ENCODE measurements at regions not wholly inside any gene's neighbourhood (a gene's known extent, or its start where the extent isn't known, plus 50 kb on each side); places are given as distances from the start of the nearest gene placed in this dataset.

- no peak overlapping the region for H3K27ac ChIP-seq
- H3K36me3 ChIP-seq, result no peaks in the 10 kb centered on the region
- no peaks in the 10 kb centered on the region for H3K27me3 ChIP-seq
- TF ChIP-seq, protein P1, sequence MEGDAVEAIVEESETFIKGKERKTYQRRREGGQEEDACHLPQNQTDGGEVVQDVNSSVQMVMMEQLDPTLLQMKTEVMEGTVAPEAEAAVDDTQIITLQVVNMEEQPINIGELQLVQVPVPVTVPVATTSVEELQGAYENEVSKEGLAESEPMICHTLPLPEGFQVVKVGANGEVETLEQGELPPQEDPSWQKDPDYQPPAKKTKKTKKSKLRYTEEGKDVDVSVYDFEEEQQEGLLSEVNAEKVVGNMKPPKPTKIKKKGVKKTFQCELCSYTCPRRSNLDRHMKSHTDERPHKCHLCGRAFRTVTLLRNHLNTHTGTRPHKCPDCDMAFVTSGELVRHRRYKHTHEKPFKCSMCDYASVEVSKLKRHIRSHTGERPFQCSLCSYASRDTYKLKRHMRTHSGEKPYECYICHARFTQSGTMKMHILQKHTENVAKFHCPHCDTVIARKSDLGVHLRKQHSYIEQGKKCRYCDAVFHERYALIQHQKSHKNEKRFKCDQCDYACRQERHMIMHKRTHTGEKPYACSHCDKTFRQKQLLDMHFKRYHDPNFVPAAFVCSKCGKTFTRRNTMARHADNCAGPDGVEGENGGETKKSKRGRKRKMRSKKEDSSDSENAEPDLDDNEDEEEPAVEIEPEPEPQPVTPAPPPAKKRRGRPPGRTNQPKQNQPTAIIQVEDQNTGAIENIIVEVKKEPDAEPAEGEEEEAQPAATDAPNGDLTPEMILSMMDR (IDR thresholded peaks at IDR 0.05), result no peak
- no peaks in the 10 kb centered on the region for H3K4me1 ChIP-seq
- no peak overlapping the region for H3K4me3 ChIP-seq
- no peaks in the 10 kb centered on the region for H3K9me3 ChIP-seq
- DNase-seq, result no peak
- intact Hi-C loops (cut with DNase I; ENCODE audit: low total_unique reads), result no loop called here
Measured at GRCh38 chr3:74080056-74080461, 455.3 kb upstream of the PDZRN3 start.

- Histone ChIP-seq H3K36me3 (no peaks in the 10 kb centered on the region), H3K4me1 (no peaks in the 10 kb centered on the region), H3K27ac (no peak overlapping the region), H3K27me3 (no peaks in the 10 kb centered on the region), H3K9me3 (no peaks in the 10 kb centered on the region), H3K4me3 (no peak overlapping the region)
- intact Hi-C loops (cut with DNase I; ENCODE audit: low total_unique reads), result no loop called here
- TF ChIP-seq, protein P1 (IDR thresholded peaks at IDR 0.05), result no peak
- DNase-seq, result no peak
Measured at GRCh38 chr3:74075241-74075640, 450.5 kb upstream of the PDZRN3 start.

- Histone ChIP-seq H3K9me3 (no peaks in the 10 kb centered on the region), H3K4me3 (no peak overlapping the region), H3K36me3 (no peaks in the 10 kb centered on the region), H3K27me3 (no peaks in the 10 kb centered on the region), H3K27ac (no peak overlapping the region), H3K4me1 (no peaks in the 10 kb centered on the region)
- DNase-seq, result no peak
- intact Hi-C loops (cut with DNase I; ENCODE audit: low total_unique reads), result no loop called here
- TF ChIP-seq, protein P1 (IDR thresholded peaks at IDR 0.05), result no peak
Measured at GRCh38 chr3:74074700-74075099, 450.0 kb upstream of the PDZRN3 start.

GRCh38 chr3:74067296-74067695 is 442.6 kb upstream of the PDZRN3 start:
- DNase-seq, result no peak
- TF ChIP-seq, protein P1 (IDR thresholded peaks at IDR 0.05), result no peak

GRCh38 chr3:74066456-74066855 is 441.7 kb upstream of the PDZRN3 start:
- Histone ChIP-seq H3K27ac (no peak overlapping the region), H3K9me3 (no peaks in the 10 kb centered on the region), H3K4me3 (no peak overlapping the region), H3K36me3 (no peaks in the 10 kb centered on the region), H3K4me1 (no peaks in the 10 kb centered on the region), H3K27me3 (no peaks in the 10 kb centered on the region)
- TF ChIP-seq, protein P1 (IDR thresholded peaks at IDR 0.05), result no peak
- no peak for DNase-seq
- intact Hi-C loops (cut with DNase I; ENCODE audit: low total_unique reads), result no loop called here

More at GRCh38 chr3:74067296-74067695, 442.6 kb upstream of the PDZRN3 start:
- Histone ChIP-seq H3K36me3 (no peaks in the 10 kb centered on the region), H3K4me3 (no peak overlapping the region), H3K9me3 (no peaks in the 10 kb centered on the region), H3K4me1 (no peaks in the 10 kb centered on the region), H3K27me3 (no peaks in the 10 kb centered on the region), H3K27ac (no peak overlapping the region)
- intact Hi-C loops (cut with DNase I; ENCODE audit: low total_unique reads), result no loop called here

Data from tibial artery (tissue), 4 donors.